ENCODE measurements at regions not wholly inside any gene's neighbourhood (a gene's known extent, or its start where the extent isn't known, plus 50 kb on each side); places are given as distances from the start of the nearest gene placed in this dataset.

- TF ChIP-seq CTCF (IDR thresholded peaks at IDR 0.05; ENCODE audit: extremely low read depth in 1 of 2, insufficient read depth in 1 of 2, low read depth in 1 of 2, low read length in 2 of 2) (no peak), JUN (IDR thresholded peaks at IDR 0.05; ENCODE audit: borderline replicate concordance, insufficient read depth, insufficient read length, low read depth) (no peak), POLR2A (IDR thresholded peaks at IDR 0.05; ENCODE audit: low read depth, low read length) (no peak), EZH2 (IDR thresholded peaks at IDR 0.05; ENCODE audit: borderline replicate concordance, low read depth, low read length, severe bottlenecking) (no peak), POLR2AphosphoS5 (IDR thresholded peaks at IDR 0.05; ENCODE audit: insufficient read depth, low read depth, low read length) (no peak), FOS (IDR thresholded peaks at IDR 0.05; ENCODE audit: borderline replicate concordance, insufficient read depth, low read length) (no peak), GATA2 (IDR thresholded peaks at IDR 0.05; ENCODE audit: insufficient read depth, insufficient read length, low read depth, low read length) (no peak), MYC (IDR thresholded peaks at IDR 0.05; ENCODE audit: low read depth, low read length) (no peak)
Measured at GRCh38 chr1:185468626-185469025, 151.6 kb upstream of the IVNS1ABP start.

All from endothelial cell of umbilical vein (primary cell).